ENCODE measurements at regions not wholly inside any gene's neighbourhood (a gene's known extent, or its start where the extent isn't known, plus 50 kb on each side); places are given as distances from the start of the nearest gene placed in this dataset.

GRCh38 chr9:79799691-79800335, 228.0 kb downstream of the TLE4 start:
- TF ChIP-seq, protein P1, sequence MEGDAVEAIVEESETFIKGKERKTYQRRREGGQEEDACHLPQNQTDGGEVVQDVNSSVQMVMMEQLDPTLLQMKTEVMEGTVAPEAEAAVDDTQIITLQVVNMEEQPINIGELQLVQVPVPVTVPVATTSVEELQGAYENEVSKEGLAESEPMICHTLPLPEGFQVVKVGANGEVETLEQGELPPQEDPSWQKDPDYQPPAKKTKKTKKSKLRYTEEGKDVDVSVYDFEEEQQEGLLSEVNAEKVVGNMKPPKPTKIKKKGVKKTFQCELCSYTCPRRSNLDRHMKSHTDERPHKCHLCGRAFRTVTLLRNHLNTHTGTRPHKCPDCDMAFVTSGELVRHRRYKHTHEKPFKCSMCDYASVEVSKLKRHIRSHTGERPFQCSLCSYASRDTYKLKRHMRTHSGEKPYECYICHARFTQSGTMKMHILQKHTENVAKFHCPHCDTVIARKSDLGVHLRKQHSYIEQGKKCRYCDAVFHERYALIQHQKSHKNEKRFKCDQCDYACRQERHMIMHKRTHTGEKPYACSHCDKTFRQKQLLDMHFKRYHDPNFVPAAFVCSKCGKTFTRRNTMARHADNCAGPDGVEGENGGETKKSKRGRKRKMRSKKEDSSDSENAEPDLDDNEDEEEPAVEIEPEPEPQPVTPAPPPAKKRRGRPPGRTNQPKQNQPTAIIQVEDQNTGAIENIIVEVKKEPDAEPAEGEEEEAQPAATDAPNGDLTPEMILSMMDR (IDR thresholded peaks at IDR 0.05), result no peak
- TF ChIP-seq EZH2 (IDR thresholded peaks at IDR 0.05) (no peak), EZH2phosphoT487 (IDR thresholded peaks at IDR 0.05) (no peak)

All from neural progenitor cell (in vitro differentiated cells).